DOHH2 (cell line): ENCODE measurements at regions not wholly inside any gene's neighbourhood (a gene's known extent, or its start where the extent isn't known, plus 50 kb on each side); places are given as distances from the start of the nearest gene placed in this dataset.

Experiments
- H3F3A ChIP-seq: fragments of 200-600 bp; sonication (generic), shearing (Covaris generic); 2 replicates; pipeline ENCODE4 v1.6.0; 2016; ENCODE audit warnings: antibody characterized with exemption, mild to moderate bottlenecking; ENCODE audit not compliant: control insufficient read depth, insufficient read depth
- H3K27ac ChIP-seq: fragments of 200-600 bp; sonication (generic); 2 replicates; pipeline ENCODE4 v1.5.1; 2014; ENCODE audit warnings: low read depth, mild to moderate bottlenecking, low read length, moderate library complexity
- H3K27me3 ChIP-seq: fragments of 200-600 bp; sonication (generic); 2 replicates; pipeline ENCODE4 v1.6.1; 2014; ENCODE audit warnings: mild to moderate bottlenecking, low read length, mixed read lengths; ENCODE audit not compliant: control insufficient read depth
- H3K36me3 ChIP-seq: fragments of 200-600 bp; sonication (generic); 2 replicates; pipeline ENCODE4 v1.6.1; 2014; ENCODE audit warnings: mild to moderate bottlenecking, low read length, moderate library complexity, mixed read lengths; ENCODE audit not compliant: control insufficient read depth
- H3K4me1 ChIP-seq: fragments of 200-600 bp; sonication (generic); 2 replicates; pipeline ENCODE4 v1.6.1; 2014; ENCODE audit warnings: mild to moderate bottlenecking, low read length, mixed read lengths; ENCODE audit not compliant: control insufficient read depth
- H3K4me2 ChIP-seq: fragments of 200-600 bp; sonication (generic); 2 replicates; pipeline ENCODE4 v1.6.0; 2014; ENCODE audit warnings: mild to moderate bottlenecking, low read length, moderate library complexity
- H3K4me3 ChIP-seq: fragments of 200-600 bp; sonication (generic); 2 replicates; pipeline ENCODE4 v1.5.1; 2014; ENCODE audit warnings: mild to moderate bottlenecking, low read length, mixed read lengths
- H3K79me2 ChIP-seq: fragments of 200-600 bp; sonication (generic); 2 replicates; pipeline ENCODE4 v1.6.1; 2014; ENCODE audit warnings: mild to moderate bottlenecking, low read length, mixed read lengths; ENCODE audit not compliant: control insufficient read depth
- H3K9me2 ChIP-seq: fragments of 200-600 bp; sonication (generic); replicated peaks from 2 replicates; pipeline ENCODE4 v1.6.1; 2014; ENCODE audit warnings: mild to moderate bottlenecking, low read length, mixed read lengths; ENCODE audit not compliant: control insufficient read depth
- H3K9me3 ChIP-seq: fragments of 200-600 bp; sonication (generic); 2 replicates; pipeline ENCODE4 v1.6.1; 2014; ENCODE audit warnings: antibody characterized with exemption, low read length, mixed read lengths; ENCODE audit not compliant: control insufficient read depth, insufficient read depth
- H4K20me1 ChIP-seq: fragments of 200-600 bp; sonication (generic); 2 replicates; pipeline ENCODE4 v1.6.0; 2014; ENCODE audit warnings: low read depth, mild to moderate bottlenecking, antibody characterized with exemption, low read length, moderate library complexity; ENCODE audit not compliant: control insufficient read depth, insufficient read depth
- CTCF ChIP-seq: fragments of 200-600 bp; sonication (generic); IDR thresholded peaks from one replicate; pipeline ENCODE4 v1.5.1; 2014; ENCODE audit warnings: antibody characterized with exemption, mild to moderate bottlenecking, low read depth, low read length; ENCODE audit not compliant: poor library complexity, severe bottlenecking
- EZH2phosphoT487 ChIP-seq: fragments of 200-600 bp; sonication (generic); IDR thresholded peaks from 2 replicates; pipeline ENCODE4 v1.6.1; 2017; ENCODE audit warnings: borderline replicate concordance, mild to moderate bottlenecking, antibody characterized with exemption, low read length, moderate library complexity, mixed read lengths

- no peak overlapping the region for H3K4me2 ChIP-seq
- no peaks in the 10 kb centered on the region for H3K27me3 ChIP-seq
- no peaks in the 10 kb centered on the region for H3K4me1 ChIP-seq
- H3K27ac ChIP-seq: no peak overlapping the region
- no peaks in the 10 kb centered on the region for H4K20me1 ChIP-seq
- TF ChIP-seq EZH2phosphoT487: no peak
- H3K4me3 ChIP-seq: no peak overlapping the region
- H3K79me2 ChIP-seq: no peaks in the 10 kb centered on the region
- no peaks in the 10 kb centered on the region for H3F3A ChIP-seq
- no peaks in the 10 kb centered on the region for H3K36me3 ChIP-seq
- H3K9me2 ChIP-seq: no peaks in the 10 kb centered on the region
- no peaks in the 10 kb centered on the region for H3K9me3 ChIP-seq
Measured at GRCh38 chr7:96547371-96547811, 162.3 kb downstream of the SEM1 start.

- Histone ChIP-seq H4K20me1 (no peaks in the 10 kb centered on the region), H3K36me3 (no peaks in the 10 kb centered on the region), H3K27me3 (no peaks in the 10 kb centered on the region), H3K79me2 (no peaks in the 10 kb centered on the region), H3K4me3 (no peak overlapping the region), H3K9me3 (no peaks in the 10 kb centered on the region), H3K27ac (no peak overlapping the region), H3F3A (no peaks in the 10 kb centered on the region), H3K9me2 (no peaks in the 10 kb centered on the region), H3K4me2 (no peak overlapping the region), H3K4me1 (no peaks in the 10 kb centered on the region)
- TF ChIP-seq EZH2phosphoT487: no peak
- TF ChIP-seq CTCF: no peak
Measured at GRCh38 chr7:96546426-96546825, 163.2 kb downstream of the SEM1 start.

- no peak overlapping the region for H3K4me3 ChIP-seq
- H3K79me2 ChIP-seq: no peaks in the 10 kb centered on the region
- H3K36me3 ChIP-seq: no peaks in the 10 kb centered on the region
- no peaks in the 10 kb centered on the region for H3K9me2 ChIP-seq
- H3K27ac ChIP-seq: no peak overlapping the region
- H3K27me3 ChIP-seq: no peaks in the 10 kb centered on the region; the same call in 1 of the 2 replicates
- H3K4me1 ChIP-seq: no peaks in the 10 kb centered on the region
- TF ChIP-seq EZH2phosphoT487 (no peak), CTCF (no peak)
- H4K20me1 ChIP-seq: no peaks in the 10 kb centered on the region
- H3K4me2 ChIP-seq: no peak overlapping the region
- no peaks in the 10 kb centered on the region for H3F3A ChIP-seq
- H3K9me3 ChIP-seq: no peaks in the 10 kb centered on the region
Measured at GRCh38 chr7:96539471-96539870, 170.2 kb downstream of the SEM1 start.

- no peak overlapping the region for H3K27ac ChIP-seq
- no peaks in the 10 kb centered on the region for H3K9me2 ChIP-seq
- TF ChIP-seq CTCF (no peak), EZH2phosphoT487 (no peak)
- no peaks in the 10 kb centered on the region for H3K9me3 ChIP-seq
- H3F3A ChIP-seq: no peaks in the 10 kb centered on the region
- peaks cover 8% of the 10 kb centered on the region; the same call in 1 of the 2 replicates for H3K27me3 ChIP-seq
- H3K4me3 ChIP-seq: no peak overlapping the region
- no peak overlapping the region for H3K4me2 ChIP-seq
- no peaks in the 10 kb centered on the region for H4K20me1 ChIP-seq
- H3K79me2 ChIP-seq: no peaks in the 10 kb centered on the region
- no peaks in the 10 kb centered on the region for H3K36me3 ChIP-seq
- no peaks in the 10 kb centered on the region for H3K4me1 ChIP-seq
Measured at GRCh38 chr7:96538632-96539031, 171.0 kb downstream of the SEM1 start.
